GM19025 (cell line): ENCODE measurements at regions not wholly inside any gene's neighbourhood (a gene's known extent, or its start where the extent isn't known, plus 50 kb on each side); places are given as distances from the start of the nearest gene placed in this dataset.

Experiments used
- ATAC-seq: cut with Tn5 transposase; IDR thresholded peaks from one replicate; pipeline ENCODE4 v1.9.1; 2021; ENCODE audit warnings: mild to moderate bottlenecking, low read depth, moderate library complexity; ENCODE audit not compliant: unreplicated experiment

GRCh38 chr5:115379622-115380344 lies 83.3 kb upstream of the CCDC112 start:
- peak; percentile 54 for ATAC-seq

- no peak for ATAC-seq
Observed at GRCh38 chr5:115378754-115379153, 82.3 kb upstream of the CCDC112 start.

- ATAC-seq: peak; percentile 53
Observed at GRCh38 chr5:115377468-115378217, 81.2 kb upstream of the CCDC112 start.

GRCh38 chr5:115375893-115376292 lies 79.4 kb upstream of the CCDC112 start:
- ATAC-seq: no peak

- no peak for ATAC-seq
Observed at GRCh38 chr5:115374057-115374775, 77.8 kb upstream of the CCDC112 start.

GRCh38 chr5:115372146-115372545 lies 75.7 kb upstream of the CCDC112 start:
- no peak for ATAC-seq

GRCh38 chr5:115369430-115370144 lies 73.1 kb upstream of the CCDC112 start:
- ATAC-seq: no peak

- ATAC-seq: no peak
Observed at GRCh38 chr5:115366223-115366622, 69.8 kb upstream of the CCDC112 start.

GRCh38 chr5:115363879-115364278 lies 67.4 kb upstream of the CCDC112 start:
- ATAC-seq: no peak

- no peak for ATAC-seq
Observed at GRCh38 chr5:115360046-115360685, 63.7 kb upstream of the CCDC112 start.

GRCh38 chr5:115355767-115356381 lies 59.4 kb upstream of the CCDC112 start:
- ATAC-seq: no peak

GRCh38 chr5:115355095-115355494 lies 58.6 kb upstream of the CCDC112 start:
- ATAC-seq: no peak

- no peak for ATAC-seq
Observed at GRCh38 chr5:115354246-115354645, 57.8 kb upstream of the CCDC112 start.

GRCh38 chr5:115352571-115352970 lies 56.1 kb upstream of the CCDC112 start:
- no peak for ATAC-seq

GRCh38 chr5:115351356-115352195 lies 55.1 kb upstream of the CCDC112 start:
- ATAC-seq: no peak

- ATAC-seq: no peak
Observed at GRCh38 chr5:115350894-115351293, 54.4 kb upstream of the CCDC112 start.

GRCh38 chr5:115349001-115349817 lies 52.8 kb upstream of the CCDC112 start:
- no peak for ATAC-seq

GRCh38 chr5:115348175-115348574 lies 51.7 kb upstream of the CCDC112 start:
- ATAC-seq: no peak
